ENCODE measurements at regions not wholly inside any gene's neighbourhood (a gene's known extent, or its start where the extent isn't known, plus 50 kb on each side); places are given as distances from the start of the nearest gene placed in this dataset.

GRCh38 chr4:20354120-20354519 lies 102.4 kb downstream of the SLIT2 start:
- no peak for DNase-seq

GRCh38 chr4:20356565-20356964 lies 104.9 kb downstream of the SLIT2 start:
- no peak for DNase-seq

GRCh38 chr4:20358110-20358509 lies 106.4 kb downstream of the SLIT2 start:
- DNase-seq = no peak

DNA sequence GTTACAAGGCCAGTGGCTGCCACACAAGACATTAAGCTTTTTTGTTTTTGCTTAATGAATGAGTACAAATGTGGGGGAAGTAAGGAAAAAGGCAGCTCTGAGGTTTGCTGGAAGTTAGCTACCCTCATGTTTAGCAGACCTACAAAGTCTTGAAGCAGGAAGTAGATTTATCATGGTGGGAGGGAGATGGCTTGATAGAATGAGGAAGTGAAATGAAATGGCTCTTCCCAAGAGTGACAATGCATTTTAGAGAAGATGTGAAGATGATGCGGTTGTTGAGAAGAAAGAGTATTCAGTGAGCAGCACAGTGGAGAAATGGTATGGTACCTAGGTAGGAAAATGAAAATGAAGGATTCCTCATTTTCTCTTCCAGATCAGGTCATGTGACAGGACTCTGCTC lies 108.0 kb downstream of the SLIT2 start:
- DNase-seq = no peak

DNA sequence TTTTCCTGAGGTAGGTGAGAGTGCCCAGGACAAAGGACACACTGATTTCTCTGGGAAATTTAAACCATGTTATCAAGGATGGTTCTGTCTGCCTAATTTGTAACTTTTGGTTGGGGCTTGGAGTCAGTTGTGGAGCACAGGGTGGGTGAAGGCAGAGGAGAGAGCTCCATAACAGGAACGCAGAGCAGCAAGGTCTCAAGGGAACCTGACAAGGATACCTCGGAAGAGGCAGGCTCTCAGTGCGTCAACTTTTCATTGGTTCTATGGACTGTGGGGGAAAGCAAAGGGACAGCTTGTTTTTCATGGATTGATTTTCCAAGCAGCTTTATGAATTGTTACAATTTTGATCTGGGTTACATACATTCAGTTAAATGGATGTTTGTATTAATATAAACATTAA lies 110.4 kb downstream of the SLIT2 start:
- DNase-seq = no peak

GRCh38 chr4:20364969-20365368 lies 113.3 kb downstream of the SLIT2 start:
- DNase-seq = no peak

DNA sequence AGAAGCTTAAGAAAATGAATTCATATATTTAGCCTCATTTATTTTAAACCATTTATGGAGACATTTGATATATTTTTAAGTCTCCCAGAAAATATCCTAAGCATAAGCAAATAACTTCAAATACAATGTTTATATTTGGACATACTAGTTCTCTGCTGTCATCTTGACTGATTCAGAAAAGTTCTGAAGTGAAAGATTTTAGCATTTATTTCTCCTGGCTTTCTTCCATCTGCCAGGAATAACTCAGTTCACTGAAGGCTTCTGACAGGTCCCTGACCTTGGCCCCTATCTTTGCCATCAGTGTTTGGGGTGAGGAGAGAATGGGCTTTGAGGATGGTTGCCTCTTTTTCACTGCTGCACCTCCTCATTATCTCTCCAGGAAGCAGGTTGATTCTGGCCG lies 115.7 kb downstream of the SLIT2 start:
- no peak for DNase-seq

GRCh38 chr4:20368926-20369325 lies 117.2 kb downstream of the SLIT2 start:
- no peak for DNase-seq

GRCh38 chr4:20370274-20370673 lies 118.6 kb downstream of the SLIT2 start:
- DNase-seq = no peak

DNA sequence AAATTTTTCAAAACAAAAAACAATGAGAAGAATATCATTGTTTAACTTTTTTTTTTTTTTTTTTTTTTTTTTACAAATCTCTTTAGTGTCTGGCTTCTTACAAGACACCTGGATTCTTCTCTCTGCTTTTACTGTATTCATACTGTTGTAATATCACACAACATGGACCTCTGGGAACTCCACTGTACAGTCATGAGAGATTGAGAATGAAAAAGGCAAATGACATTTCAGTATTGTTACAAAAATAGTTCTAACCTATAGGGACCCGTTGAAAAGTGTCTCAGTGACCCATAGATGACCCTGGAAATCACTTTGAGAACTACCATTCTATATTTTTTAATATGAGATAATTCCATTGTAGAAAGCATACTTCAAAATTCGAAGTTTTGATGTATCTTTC lies 124.4 kb downstream of the SLIT2 start:
- no peak for DNase-seq

DNA sequence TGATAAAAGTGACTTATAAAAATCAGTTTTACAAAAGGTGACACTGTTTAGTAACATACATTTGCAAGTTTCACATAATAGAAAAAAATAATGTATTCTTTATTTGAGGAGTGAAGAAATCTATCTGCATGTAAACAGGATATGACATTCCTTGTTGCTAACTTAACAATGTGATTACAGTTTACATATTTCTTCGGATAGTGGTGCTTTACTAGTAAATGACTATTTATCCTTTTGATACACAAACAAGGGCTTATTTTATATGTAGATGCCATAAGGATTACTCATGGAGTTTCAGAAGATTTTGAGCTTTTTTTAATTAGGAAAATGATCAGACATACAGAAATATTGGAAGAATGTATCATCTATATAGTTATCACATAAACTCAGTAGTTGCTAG lies 126.5 kb downstream of the SLIT2 start:
- DNase-seq = no peak

DNA sequence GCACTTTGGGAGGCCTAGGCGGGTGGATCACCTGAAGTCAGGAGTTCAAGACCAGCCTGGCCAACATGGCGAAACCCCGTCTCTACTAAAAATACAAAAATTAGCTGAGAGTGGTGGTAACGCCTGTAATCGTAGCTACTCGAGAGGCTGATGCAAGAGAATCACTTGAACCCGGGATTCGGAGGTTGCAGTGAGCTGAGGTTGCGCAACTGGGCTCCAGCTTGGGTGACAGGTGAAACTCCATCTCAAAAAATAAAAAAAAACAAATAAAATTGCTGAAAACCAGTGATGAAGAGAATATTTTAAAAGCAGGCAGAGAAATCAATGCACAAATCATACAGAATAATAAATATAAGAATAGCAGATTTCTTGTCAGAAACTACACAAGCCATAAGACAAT lies 129.3 kb downstream of the SLIT2 start:
- no peak for DNase-seq

GRCh38 chr4:20383283-20383682 lies 131.6 kb downstream of the SLIT2 start:
- no peak for DNase-seq

DNA sequence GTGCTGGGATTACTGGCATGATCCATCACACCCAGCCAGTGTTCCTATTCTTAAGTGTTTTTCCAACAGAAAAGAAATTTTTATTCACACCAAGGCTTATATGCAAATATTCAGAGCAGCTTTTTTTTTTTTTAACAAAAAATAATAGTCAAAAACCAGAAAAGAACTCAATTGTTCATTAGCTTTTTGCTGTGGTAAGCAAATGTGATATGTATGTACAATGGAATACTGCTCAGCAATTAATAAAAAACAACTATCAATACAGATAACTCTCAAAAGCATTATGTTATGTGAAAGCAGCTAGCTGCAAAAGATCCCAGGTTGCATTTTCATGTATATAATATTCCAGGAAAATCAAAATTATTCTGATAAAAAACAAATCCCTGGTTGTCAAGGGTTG lies 132.3 kb downstream of the SLIT2 start:
- DNase-seq = no peak

- DNase-seq = no peak
Measured at GRCh38 chr4:20384456-20384855, 132.8 kb downstream of the SLIT2 start.

GRCh38 chr4:20386001-20386740 lies 134.5 kb downstream of the SLIT2 start:
- no peak for DNase-seq

GRCh38 chr4:20386906-20387305 lies 135.2 kb downstream of the SLIT2 start:
- no peak for DNase-seq

- no peak for DNase-seq
Measured at GRCh38 chr4:20391198-20391597, 139.5 kb downstream of the SLIT2 start.

GRCh38 chr4:20391912-20392311 lies 140.2 kb downstream of the SLIT2 start:
- no peak for DNase-seq

DNA sequence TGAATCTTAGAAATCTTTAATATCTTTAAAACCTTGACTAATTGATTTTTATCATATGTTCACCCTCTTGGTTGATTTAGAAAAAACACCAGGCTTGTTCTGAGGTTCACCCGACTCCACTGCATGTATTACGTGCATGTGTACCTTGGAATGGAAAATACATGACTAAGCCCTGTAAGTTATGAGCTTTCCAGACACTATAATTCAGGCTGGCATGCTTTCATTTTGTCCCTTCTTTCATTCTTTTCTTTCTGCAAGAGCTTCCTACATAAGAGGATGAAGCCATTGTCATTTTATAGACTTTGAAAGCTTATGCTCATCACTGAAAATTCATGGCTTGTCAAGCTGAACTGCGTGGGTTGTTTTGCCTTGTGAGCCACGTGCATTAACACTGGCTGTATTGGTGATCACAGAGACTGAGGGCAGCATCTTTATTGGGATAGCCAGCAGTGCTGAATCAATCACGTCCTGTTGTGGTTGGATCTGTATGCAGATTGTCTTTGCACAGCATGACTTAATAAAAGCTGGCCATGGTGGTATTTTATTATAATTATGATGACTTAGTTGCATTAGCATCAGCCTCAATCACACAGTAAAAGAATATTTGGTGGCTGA lies 141.9 kb downstream of the SLIT2 start:
- DNase-seq = no peak

DNA sequence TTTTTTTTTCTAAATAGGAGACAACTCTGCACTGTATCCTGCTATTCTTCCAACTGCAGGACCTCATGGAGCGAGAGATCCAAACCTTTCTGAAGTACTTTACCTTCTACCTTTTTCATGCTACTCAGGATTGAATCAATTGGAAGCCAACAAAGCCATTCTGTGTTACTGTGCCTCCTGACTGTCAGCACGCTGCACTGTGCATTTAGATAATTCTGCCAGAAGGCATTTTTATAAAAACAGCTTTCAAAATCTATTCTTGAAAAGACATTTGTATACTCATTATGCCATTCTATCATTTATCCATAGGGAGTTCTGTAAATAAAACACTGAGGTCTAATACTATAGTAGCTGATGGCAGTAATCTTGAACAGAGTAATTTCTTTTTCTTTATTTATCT lies 142.8 kb downstream of the SLIT2 start:
- no peak for DNase-seq

GRCh38 chr4:20395160-20395773 lies 143.6 kb downstream of the SLIT2 start:
- DNase-seq = peak; percentile 63

- DNase-seq = no peak
Measured at GRCh38 chr4:20403290-20403689, 151.6 kb downstream of the SLIT2 start.

DNA sequence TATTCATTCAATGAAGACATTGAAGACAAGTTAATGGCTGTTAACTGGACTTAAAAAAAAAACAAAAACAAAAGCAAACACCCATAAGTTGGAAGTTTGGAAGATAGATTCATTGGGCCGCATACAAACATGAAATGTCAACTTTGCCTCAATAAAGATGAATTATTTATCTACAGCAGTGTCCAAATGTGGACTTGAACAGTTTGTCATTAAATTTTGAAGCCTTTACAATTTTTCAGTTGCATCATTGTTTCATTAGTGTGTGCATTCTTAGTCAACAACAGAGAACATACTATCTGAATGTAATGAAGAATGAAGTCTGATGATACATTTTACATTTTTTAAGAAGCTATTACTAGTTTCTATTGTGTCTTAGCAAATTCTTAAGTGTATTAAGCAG lies 152.1 kb downstream of the SLIT2 start:
- DNase-seq = no peak

DNA sequence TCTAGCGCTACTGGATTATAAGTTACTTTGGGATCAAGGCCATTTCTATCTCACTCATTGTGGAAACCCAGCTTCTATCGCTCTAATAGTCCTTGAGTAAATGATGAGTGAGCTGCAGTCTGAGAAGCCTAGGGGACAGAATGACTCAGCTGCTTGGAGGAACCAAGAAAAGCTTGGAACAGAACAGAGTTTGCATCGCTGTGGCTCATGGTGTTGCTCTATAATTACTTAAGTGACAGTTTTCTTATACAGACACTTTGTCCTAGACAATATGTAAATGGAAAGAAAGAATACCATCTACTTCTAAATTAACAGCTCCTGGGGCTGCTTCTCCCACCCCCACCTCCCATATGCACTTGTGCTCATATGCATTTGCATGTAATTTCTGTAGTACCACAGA lies 156.9 kb downstream of the SLIT2 start:
- DNase-seq = no peak
